ENCODE measurements at regions not wholly inside any gene's neighbourhood (a gene's known extent, or its start where the extent isn't known, plus 50 kb on each side); places are given as distances from the start of the nearest gene placed in this dataset.

- no peak for DNase-seq (ENCODE audit: extremely low read depth, low read depth)
- no peak for TF ChIP-seq CTCF (IDR thresholded peaks at IDR 0.05; ENCODE audit: low read depth, low read length)
Observed at GRCh38 chr5:82596451-82596850, 318.3 kb upstream of the RPS23 start.

GRCh38 chr5:82595113-82595512 lies 317.0 kb upstream of the RPS23 start:
- DNase-seq (ENCODE audit: extremely low read depth, low read depth) = no peak
- TF ChIP-seq CTCF (IDR thresholded peaks at IDR 0.05; ENCODE audit: low read depth, low read length) = no peak

- no peak for DNase-seq (ENCODE audit: extremely low read depth, low read depth)
- no peak for TF ChIP-seq CTCF (IDR thresholded peaks at IDR 0.05; ENCODE audit: low read depth, low read length)
Observed at GRCh38 chr5:82594097-82594496, 315.9 kb upstream of the RPS23 start.

GRCh38 chr5:82593481-82593880 lies 315.3 kb upstream of the RPS23 start:
- no peak for DNase-seq (ENCODE audit: extremely low read depth, low read depth)
- no peak for TF ChIP-seq CTCF (IDR thresholded peaks at IDR 0.05; ENCODE audit: low read depth, low read length)

DNA sequence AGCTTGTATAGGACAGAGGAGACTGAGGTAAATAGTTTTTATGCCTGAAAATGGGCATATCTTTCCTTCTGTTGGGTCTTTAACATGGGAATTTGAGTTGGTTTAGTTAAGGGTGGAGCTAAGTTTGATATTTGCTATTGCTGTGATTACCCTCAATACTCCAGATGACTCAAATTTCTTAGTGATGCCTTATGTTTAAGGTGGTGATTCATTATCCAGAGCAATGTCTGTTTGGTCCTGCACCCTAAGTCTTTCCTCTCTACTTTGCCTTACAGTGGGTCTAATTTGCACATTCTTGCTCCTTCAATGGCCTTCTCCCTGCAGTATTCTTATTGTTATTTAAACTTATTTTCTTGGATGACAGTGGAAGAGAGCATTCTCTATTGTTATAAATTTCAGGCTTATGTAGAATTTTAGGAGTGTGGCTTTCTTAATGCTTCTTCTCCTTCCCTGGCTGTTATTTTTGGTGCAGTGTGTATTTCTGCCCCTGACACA lies 312.9 kb upstream of the RPS23 start:
- DNase-seq (ENCODE audit: extremely low read depth, low read depth) = no peak
- no peak for TF ChIP-seq CTCF (IDR thresholded peaks at IDR 0.05; ENCODE audit: low read depth, low read length)

- no peak for DNase-seq (ENCODE audit: extremely low read depth, low read depth)
- no peak for TF ChIP-seq CTCF (IDR thresholded peaks at IDR 0.05; ENCODE audit: low read depth, low read length)
Observed at GRCh38 chr5:82590112-82590511, 312.0 kb upstream of the RPS23 start.

GRCh38 chr5:82586661-82587310 lies 308.6 kb upstream of the RPS23 start:
- no peak for DNase-seq (ENCODE audit: extremely low read depth, low read depth)
- no peak for TF ChIP-seq CTCF (IDR thresholded peaks at IDR 0.05; ENCODE audit: low read depth, low read length)

All from AG09319 (cell line).